ENCODE measurements at regions not wholly inside any gene's neighbourhood (a gene's known extent, or its start where the extent isn't known, plus 50 kb on each side); places are given as distances from the start of the nearest gene placed in this dataset.

- no peak overlapping the region for H2AK5ac ChIP-seq (ENCODE audit: low read depth, low read length)
- H4K8ac ChIP-seq (ENCODE audit: extremely low read depth, insufficient read depth, low read length), result no peak overlapping the region
- POLR2A ChIA-PET (ENCODE audit: partially characterized antibody), result no interaction called here
- H3K79me2 ChIP-seq (ENCODE audit: control insufficient read depth in 1 of 2, insufficient read depth in 2 of 2, low read length in 2 of 2), result no peaks in the 10 kb centered on the region
- H3K36me3 ChIP-seq (ENCODE audit: control insufficient read depth in 2 of 4, insufficient read depth in 4 of 4, low read length in 3 of 4), result no peaks in the 10 kb centered on the region
- H3K23me2 ChIP-seq (ENCODE audit: low read depth, low read length), result no peaks in the 10 kb centered on the region
- no peak overlapping the region for H3K14ac ChIP-seq (ENCODE audit: insufficient read length)
- DNase-seq (ENCODE audit: low read depth in 1 of 2, low spot score in 2 of 2), result peak; percentile 31 to 60
- no peak overlapping the region for H3K18ac ChIP-seq (ENCODE audit: extremely low read depth, low read length)
- peak; percentile 13 for FAIRE-seq
- no peak overlapping the region for H2BK15ac ChIP-seq (ENCODE audit: low read length)
- H4K91ac ChIP-seq (replicated peaks; ENCODE audit: insufficient read length, low read length), result no peak overlapping the region
- H3K4ac ChIP-seq (replicated peaks; ENCODE audit: insufficient read length, low read depth, low read length), result no peak overlapping the region
- H3K9ac ChIP-seq (replicated peaks in 1 of 4; ENCODE audit: extremely low read depth in 1 of 4, low read depth in 3 of 4, low read length in 3 of 4), result no peak overlapping the region
- H3K23ac ChIP-seq (ENCODE audit: insufficient read length), result no peak overlapping the region
- no peak overlapping the region for H3K4me3 ChIP-seq (ENCODE audit: extremely low read depth in 1 of 4, insufficient read depth in 2 of 4, low read depth in 3 of 4, low read length in 4 of 4)
- 0 out of 2 replicates have a peak overlapping the region, but pooled peaks have one; percentile 28 for H2BK12ac ChIP-seq (ENCODE audit: low read depth, low read length)
- CTCF ChIA-PET (ENCODE audit: partially characterized antibody), result interaction anchor here (0.6 kb wide), 1 partner anchor 1262 kb away, joined by 3 read pairs; no protein-coding TSS in a partner anchor
- no peaks in the 10 kb centered on the region for H4K20me1 ChIP-seq (replicated peaks in 1 of 2; ENCODE audit: control insufficient read depth in 1 of 2, insufficient read depth in 2 of 2, low read length in 2 of 2)
- H3K27ac ChIP-seq (ENCODE audit: low read depth, low read length), result no peak overlapping the region
- H4K5ac ChIP-seq (ENCODE audit: insufficient read length, low read depth, low read length), result no peak overlapping the region
- peaks cover 2 to 10% of the 10 kb centered on the region in 2 experiments; a peak in 3 of 4 replicates for H3K9me3 ChIP-seq (ENCODE audit: insufficient read depth in 2 of 2, low read depth in 1 of 2, low read length in 1 of 2)
- H3K56ac ChIP-seq (replicated peaks; ENCODE audit: insufficient read length, low read depth, low read length), result no peak overlapping the region
- no peak overlapping the region for H2BK5ac ChIP-seq (ENCODE audit: low read depth, low read length)
- peak overlapping the region; percentile 22 to 51 for H3K4me2 ChIP-seq (ENCODE audit: insufficient read depth in 1 of 2, low read depth in 2 of 2, low read length in 2 of 2)
- 24% methylated on average over 6 of the region's 6 CpGs; no CpG with 5 or more reads in 1 of the 2 experiments for WGBS, 2 experiments (ENCODE audit: extremely low coverage in 1 of 2, insufficient coverage in 1 of 2, insufficient read length in 1 of 2, insufficient replicate concordance in 2 of 2, low coverage in 1 of 2, low lambda C conversion rate in 2 of 2, missing lambda C conversion rate in 1 of 2)
- no peak overlapping the region for H2BK20ac ChIP-seq (ENCODE audit: low read length)
- no peaks in the 10 kb centered on the region for H3K79me1 ChIP-seq (ENCODE audit: low read depth, low read length)
- no peak overlapping the region for H2AFZ ChIP-seq (ENCODE audit: low read length)
- peaks cover 0 to 13% (median 7%) of the 10 kb centered on the region in 4 experiments; a peak in 6 of 7 replicates for H3K4me1 ChIP-seq (replicated peaks in 1 of 4; ENCODE audit: control insufficient read depth in 3 of 4, insufficient read depth in 4 of 4, low read length in 3 of 4)
- H3K27me3 ChIP-seq (replicated peaks in 1 of 4; ENCODE audit: control insufficient read depth in 3 of 4, extremely low read depth in 1 of 4, insufficient read depth in 3 of 4, low read length in 3 of 4), result peaks cover 20 to 34% (median 26%) of the 10 kb centered on the region in 4 experiments
- no peak overlapping the region for H2BK120ac ChIP-seq (replicated peaks; ENCODE audit: low read depth, low read length)
- TF ChIP-seq NANOG (IDR thresholded peaks at IDR 0.05; ENCODE audit: insufficient read depth, low read depth, low read length, poor library complexity, severe bottlenecking) (peak; percentile 99), TEAD4 (IDR thresholded peaks at IDR 0.05; ENCODE audit: low read depth, low read length) (no peak), TCF12 (IDR thresholded peaks at IDR 0.05; ENCODE audit: low read depth, low read length) (0 out of 2 replicates have a peak, but pooled peaks have one; percentile 40), BCL11A (IDR thresholded peaks at IDR 0.05; ENCODE audit: low read depth in 2 of 2, low read length in 2 of 2) (peak; percentile 24 to 78), EP300 (IDR thresholded peaks at IDR 0.05; ENCODE audit: borderline replicate concordance in 1 of 2, low read depth in 2 of 2, low read length in 2 of 2) (peak in 1 of 2 experiments; percentile 52; a peak in 1 of 3 replicates), HDAC2 (IDR thresholded peaks at IDR 0.05; ENCODE audit: borderline replicate concordance in 1 of 2, low read depth in 2 of 2, low read length in 2 of 2) (peak; percentile 66 to 99; a peak in 3 of 4 replicates), SIN3A (conservative IDR thresholded peaks at IDR 0.05 in 1 of 2, IDR thresholded peaks at IDR 0.05 in 1 of 2; ENCODE audit: low read depth in 1 of 2, low read length in 2 of 2) (no peak), MAFK (IDR thresholded peaks at IDR 0.05; ENCODE audit: low read depth, low read length) (no peak), BACH1 (IDR thresholded peaks at IDR 0.05; ENCODE audit: low read length) (peak; percentile 83), SP1 (IDR thresholded peaks at IDR 0.05; ENCODE audit: low read depth, low read length) (peak; percentile 45; the same call in 1 of the 2 replicates), CREB1 (IDR thresholded peaks at IDR 0.05) (0 out of 2 replicates have a peak, but pooled peaks have one; percentile 8)
These were observed 613.9 kb upstream of the IGFBP3 start for GRCh38 chr7:46534664-46535588.

All from H1 (cell line).